Stomach (tissue), 4 donors: ENCODE measurements at regions not wholly inside any gene's neighbourhood (a gene's known extent, or its start where the extent isn't known, plus 50 kb on each side); places are given as distances from the start of the nearest gene placed in this dataset.

Experiments used
- POLR2AphosphoS5 ChIP-seq, 3 donors: sonication (generic); formaldehyde crosslinking; IDR thresholded peaks; one replicate each; pipeline ENCODE4 v1.6.1; 2016; ENCODE audit warnings: antibody characterized with exemption in 3 of 3
- TF ChIP-seq, protein P1 (sequence below), 7 experiments: fragments of 450-650 bp in 4 of 7; fragments of 200-600 bp in 3 of 7; sonication (generic) in 3 of 7; IDR thresholded peaks; one replicate each; pipeline ENCODE4 v1.5.1; 2016 to 2019; ENCODE audit warnings: antibody characterized with exemption in 7 of 7, control low read depth in 2 of 7, mild to moderate bottlenecking in 1 of 7

DNA sequence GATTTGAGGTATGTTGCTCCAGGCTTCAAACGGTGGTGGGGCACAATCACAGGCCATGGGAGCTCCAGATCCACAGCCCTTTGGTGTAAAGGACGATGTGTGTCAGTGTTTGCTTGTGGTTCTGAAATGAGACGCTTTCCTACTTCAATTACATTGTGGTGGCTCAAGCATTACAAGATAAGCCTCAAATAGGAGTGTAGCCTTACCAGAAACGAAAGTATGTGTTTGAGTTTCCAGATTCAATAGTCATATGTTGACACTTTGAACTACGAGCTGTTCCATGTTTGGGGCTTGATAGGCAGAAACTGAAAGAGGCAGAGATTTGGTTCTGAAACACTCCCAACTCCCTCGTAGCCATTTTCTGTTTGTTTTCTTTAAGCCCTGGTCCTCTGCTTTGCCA is 187.1 kb downstream of the MYLK4 start:
- peak in 2 of 3 donors; percentile 45 to 47 for TF ChIP-seq POLR2AphosphoS5 (IDR thresholded peaks at IDR 0.05)
- TF ChIP-seq, protein P1, sequence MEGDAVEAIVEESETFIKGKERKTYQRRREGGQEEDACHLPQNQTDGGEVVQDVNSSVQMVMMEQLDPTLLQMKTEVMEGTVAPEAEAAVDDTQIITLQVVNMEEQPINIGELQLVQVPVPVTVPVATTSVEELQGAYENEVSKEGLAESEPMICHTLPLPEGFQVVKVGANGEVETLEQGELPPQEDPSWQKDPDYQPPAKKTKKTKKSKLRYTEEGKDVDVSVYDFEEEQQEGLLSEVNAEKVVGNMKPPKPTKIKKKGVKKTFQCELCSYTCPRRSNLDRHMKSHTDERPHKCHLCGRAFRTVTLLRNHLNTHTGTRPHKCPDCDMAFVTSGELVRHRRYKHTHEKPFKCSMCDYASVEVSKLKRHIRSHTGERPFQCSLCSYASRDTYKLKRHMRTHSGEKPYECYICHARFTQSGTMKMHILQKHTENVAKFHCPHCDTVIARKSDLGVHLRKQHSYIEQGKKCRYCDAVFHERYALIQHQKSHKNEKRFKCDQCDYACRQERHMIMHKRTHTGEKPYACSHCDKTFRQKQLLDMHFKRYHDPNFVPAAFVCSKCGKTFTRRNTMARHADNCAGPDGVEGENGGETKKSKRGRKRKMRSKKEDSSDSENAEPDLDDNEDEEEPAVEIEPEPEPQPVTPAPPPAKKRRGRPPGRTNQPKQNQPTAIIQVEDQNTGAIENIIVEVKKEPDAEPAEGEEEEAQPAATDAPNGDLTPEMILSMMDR (IDR thresholded peaks at IDR 0.05): no peak
